Femur (tissue), 1 donor: ENCODE measurements at regions not wholly inside any gene's neighbourhood (a gene's known extent, or its start where the extent isn't known, plus 50 kb on each side); places are given as distances from the start of the nearest gene placed in this dataset.

Experiments used
- DNase-seq: peaks from one replicate; pipeline ENCODE4 v3.0.0-alpha.2; 2017

DNA sequence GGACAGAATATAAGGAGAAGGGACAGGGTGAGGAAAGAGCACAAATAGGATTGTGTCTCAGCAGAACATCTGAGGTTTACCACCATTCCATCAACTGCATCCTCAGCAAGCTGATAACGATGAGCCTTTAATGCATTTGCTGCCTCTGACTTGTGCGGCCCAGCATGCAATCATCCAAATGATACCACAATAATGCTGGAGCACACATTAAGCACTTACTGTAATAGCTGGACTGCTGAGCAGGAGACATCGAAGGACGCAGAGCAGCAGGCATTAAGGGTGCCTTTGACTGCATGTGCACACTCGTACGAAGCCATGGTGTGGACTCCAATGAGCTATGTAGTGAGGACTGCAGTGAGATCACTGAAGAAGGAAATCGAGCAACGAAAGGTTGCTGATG, 469.4 kb downstream of the FOXO1 start:
- no peak for DNase-seq

GRCh38 chr13:40197936-40198595, 468.4 kb downstream of the FOXO1 start:
- DNase-seq, result no peak

GRCh38 chr13:40200273-40200978, 466.0 kb downstream of the FOXO1 start:
- DNase-seq, result no peak

GRCh38 chr13:40204246-40204645, 462.2 kb downstream of the FOXO1 start:
- no peak for DNase-seq

DNA sequence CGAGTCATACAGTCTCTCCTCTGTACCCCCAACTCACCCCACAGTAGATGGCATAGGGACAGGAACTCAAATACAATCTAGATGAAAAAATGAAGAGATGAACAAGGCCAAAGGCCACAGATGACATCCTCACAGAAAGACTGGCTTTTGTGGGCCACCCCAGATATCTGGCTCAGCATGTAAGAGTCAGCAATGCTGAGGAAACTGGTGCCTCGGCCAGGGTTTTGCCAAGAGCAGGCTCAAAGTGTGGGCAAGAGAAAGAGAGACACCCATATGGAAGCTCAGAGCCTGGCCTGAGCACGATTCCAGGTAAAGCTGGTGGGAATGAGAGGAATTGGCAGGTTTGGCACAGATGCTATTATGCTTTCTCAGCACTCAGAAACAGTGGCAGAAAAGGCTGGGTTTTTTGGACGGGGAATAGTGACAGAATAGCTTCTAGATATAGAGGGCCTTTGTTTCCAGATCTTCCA, 460.6 kb downstream of the FOXO1 start:
- no peak for DNase-seq

DNA sequence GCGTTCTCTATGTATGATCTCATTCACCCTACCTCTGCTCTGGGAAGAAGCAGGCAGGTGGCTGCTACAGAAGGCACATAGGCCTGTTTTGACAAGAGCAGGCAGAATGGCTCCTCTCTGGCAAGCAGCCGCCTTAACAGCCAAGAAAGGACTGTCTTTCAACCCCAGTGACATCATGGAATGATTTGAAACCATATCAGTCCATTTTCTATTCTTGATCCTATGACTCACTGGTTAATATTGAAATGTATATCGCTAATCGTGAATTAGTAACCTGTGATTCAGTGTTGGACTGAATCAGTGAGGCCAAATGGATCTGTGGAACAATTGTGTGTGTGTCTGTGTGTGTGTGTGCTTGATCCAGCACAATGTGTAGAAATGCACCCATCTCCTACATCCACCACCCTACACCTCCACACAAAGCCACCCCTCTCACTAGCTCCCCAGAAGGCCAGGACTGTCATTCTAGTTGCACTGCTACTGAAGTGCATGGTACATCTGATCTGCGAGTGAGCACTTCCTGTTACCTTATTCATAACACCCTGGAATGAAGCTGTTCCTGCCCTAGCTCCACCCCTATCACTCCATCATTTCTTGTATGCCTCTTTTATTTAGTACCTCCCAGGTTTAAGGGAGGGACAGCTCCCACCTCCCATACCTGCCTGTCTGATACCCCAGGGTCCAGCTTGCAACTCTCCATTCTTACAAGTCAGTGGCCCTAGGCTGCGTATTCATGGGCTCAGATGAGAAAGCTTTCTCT, 460.0 kb downstream of the FOXO1 start:
- DNase-seq, result no peak

DNA sequence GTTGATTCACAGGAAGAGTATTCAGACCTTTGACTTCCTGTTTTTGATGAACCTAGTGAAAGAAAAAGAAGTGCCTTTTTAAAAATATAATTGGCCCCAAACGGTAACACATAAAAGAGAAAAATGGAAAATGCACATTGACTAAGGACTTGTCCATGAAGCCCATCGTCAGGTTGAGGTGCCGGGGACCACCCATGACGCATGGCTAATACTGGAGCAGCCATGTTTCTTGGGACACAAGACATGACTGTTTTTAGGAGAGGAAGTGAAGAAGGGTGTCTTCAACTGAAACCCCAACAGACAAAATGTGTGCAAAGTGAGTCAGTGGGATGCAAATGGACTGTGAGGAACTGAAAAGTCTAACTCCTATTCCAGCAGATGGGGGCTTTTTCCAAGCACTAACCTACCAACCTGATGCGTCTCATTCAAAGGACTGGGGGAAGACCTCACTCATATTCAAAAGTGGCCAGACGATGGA, 459.4 kb downstream of the FOXO1 start:
- DNase-seq, result no peak

- no peak for DNase-seq
Observed at GRCh38 chr13:40208517-40208916, 457.9 kb downstream of the FOXO1 start.

DNA sequence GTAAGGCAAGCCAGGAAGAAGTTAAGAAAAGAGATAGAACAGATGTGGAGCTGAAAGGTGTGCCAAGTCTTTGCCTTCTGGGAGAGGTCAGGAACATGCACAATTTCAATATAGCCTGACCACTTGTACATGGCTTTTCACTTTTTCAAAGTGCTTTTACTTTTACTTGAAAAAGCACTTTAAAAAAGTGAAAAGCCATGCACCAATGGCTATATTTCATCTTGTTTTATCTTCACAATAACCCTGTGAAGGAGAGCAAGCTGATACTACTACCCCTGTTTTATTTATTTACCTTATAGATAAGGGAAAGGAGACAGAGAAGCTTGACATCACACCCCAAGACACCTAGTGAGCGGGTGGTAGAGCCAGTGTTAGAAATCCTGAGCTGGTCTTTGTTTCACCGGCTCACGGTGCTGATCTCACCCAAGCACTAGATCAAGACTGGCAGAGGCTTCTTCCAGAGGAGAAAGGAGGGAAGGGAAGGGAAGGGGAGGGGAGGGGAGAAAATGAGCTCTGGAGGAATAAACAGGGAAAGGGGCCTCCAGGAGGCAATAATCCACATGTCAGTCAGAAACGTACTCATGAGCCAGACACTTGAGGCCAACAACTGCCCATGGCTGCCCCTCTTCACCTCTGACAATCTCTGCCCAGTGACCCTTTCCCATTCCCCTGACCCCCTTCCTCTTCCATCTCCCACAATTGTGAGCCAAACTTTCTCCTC, 455.4 kb downstream of the FOXO1 start:
- DNase-seq, result no peak

DNA sequence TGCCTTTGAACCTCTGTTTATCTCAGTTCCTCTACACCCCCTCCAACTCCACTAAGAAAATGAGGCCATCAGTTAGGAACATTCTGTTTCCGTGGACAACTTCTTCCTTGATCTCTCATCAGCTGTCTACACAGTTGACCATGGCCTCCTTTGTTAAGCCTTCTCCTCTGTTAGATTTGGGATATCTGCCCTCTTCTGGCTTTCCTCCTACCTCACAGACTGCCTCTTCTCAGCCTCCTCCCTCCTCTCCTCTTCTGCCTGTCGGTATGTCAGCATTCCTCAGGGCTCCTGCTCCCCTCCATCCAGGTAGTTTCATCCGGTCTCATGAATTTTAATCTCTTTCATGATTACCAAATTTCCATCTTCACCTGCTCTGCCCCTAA, 454.9 kb downstream of the FOXO1 start:
- no peak for DNase-seq

DNA sequence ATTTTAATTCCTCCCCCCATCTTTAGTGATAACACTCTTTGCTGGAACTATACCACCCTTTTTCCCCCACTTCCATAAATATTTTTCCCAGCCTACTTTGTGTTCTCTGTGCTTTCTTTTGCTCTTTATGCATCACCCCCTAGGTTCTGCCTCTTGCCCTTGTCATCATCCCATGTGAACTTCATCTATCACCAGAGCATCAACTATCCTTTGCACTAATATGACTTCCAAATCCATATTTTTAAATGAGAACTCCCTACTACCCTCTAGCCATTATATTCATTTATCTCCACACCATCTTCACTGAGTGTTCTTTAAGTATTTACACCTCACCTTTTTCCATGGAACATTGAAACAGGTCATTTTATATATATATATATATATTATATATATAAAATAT, 452.7 kb downstream of the FOXO1 start:
- no peak for DNase-seq

DNA sequence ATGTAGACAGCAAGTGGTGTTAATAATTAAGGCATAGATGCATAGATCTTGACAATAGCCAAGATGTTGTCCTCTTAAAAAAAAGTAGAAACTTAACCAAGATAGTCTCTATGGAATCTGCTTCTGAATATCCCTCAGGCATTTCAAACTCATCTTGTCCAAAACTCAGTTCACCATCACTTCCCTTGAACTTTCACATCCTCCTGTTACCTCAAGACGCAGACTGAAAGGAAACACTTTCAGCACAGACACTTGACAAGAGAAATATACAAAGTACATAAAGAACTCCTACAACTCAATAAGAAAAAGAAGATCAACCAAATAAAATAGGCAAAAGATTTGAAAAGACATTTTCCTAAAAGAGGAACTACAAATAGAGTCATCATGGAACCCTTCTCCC, 451.1 kb downstream of the FOXO1 start:
- DNase-seq, result no peak

DNA sequence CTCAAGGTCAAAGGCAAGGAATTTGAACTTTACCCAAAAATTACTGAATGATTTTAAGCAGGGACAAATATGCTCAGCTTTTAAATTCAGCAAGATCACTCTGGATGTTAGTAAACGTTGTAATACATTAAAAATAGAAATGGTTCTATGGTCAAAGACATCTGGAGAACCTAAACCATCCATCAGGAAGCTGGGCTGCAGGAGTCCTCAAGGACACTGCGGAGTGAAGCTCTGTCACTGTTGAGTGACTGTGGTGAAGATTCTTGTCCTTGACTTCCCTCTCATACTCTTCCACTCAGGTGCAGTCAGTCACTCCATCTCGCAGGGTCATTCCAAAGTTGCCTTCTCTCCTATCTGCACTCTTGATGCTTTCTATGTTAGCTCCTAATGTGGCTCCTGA, 450.7 kb downstream of the FOXO1 start:
- DNase-seq, result no peak

DNA sequence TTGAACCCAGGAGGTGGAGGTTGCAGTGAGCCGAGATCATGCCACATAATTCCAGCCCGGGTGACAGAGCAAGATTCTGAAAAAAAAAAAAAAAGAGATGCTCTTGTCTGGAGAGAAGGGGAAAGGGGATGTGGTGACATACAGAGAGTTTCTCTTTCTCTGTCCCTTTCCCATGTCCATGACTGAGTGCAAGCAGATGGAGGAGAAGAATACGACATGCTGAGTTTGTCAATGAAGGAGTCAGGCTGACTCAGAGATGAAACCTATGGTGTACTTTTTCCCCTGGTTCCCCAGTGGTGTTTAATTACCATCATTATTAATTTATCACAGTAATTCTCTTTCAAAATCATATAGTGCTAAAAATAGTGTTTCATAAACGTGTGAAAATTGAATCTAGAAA, 448.8 kb downstream of the FOXO1 start:
- DNase-seq, result no peak

DNA sequence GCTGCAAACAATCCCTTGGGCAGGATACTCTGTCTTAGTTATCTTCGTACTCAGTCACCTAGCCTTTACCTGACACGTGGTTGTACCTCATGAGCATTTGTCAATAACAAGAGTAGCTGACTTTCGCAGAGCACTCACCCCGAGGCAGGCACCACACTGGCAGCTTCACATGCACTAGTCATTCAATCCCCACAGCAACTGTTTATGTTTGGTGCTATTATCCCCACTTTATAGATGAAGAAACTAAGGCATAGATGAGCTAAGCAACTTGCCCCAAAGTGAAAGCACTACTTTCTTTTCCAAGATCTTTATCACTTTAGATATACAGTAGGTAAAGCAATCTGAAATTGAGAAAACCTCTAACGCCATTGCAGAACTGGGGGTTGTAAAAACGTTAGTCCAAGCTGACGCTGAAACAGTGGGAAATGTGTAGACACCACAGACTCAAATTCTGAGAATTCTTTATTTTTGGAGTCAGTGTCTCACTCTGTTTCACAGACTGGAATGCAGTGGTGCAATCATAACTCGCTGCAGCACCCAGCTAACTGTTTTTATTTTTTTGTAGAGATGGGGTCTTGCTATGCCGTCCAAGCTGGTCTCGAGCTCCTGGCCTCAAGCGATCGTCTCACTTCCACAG, 446.0 kb downstream of the FOXO1 start:
- DNase-seq, result no peak

GRCh38 chr13:40221131-40221459, 445.3 kb downstream of the FOXO1 start:
- no peak for DNase-seq

GRCh38 chr13:40221460-40222201, 444.8 kb downstream of the FOXO1 start:
- no peak for DNase-seq

DNA sequence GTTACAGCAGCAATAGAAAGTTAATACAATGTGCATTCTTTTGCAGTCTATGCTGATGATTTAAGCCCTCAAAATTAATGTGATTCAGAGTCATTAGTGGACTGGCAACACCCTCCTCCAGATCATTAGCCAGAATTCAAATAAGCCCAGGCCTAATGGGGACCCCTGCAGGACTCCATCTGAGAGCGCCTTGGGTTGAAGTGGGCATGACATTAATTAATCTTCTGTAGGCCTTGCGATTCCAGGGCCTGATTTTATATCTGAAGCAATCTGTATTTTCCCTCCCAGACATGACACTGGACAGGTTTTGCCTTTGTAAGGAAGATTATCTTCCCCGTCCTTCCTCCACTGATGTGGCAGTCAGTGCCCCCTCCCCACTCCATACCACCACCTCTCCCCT, 442.9 kb downstream of the FOXO1 start:
- DNase-seq, result no peak

DNA sequence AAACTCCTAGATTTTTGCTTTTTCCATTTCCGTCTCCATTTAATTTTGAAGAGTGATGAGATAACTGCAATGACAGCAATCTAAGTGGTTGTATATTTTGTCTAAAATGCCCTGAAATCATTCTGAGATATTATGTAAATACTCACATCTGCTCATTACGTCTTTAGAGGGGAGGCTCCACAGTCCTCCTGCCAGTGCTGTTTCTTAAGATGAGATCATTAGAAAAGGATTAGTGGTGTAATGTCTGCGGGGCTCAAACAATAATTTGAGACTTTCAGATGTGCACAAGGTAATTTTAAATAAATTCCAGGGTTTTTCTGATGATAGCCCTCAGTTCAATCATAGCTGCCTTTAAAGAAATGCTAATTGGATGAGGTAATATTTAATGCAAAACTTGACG, 437.9 kb downstream of the FOXO1 start:
- no peak for DNase-seq

DNA sequence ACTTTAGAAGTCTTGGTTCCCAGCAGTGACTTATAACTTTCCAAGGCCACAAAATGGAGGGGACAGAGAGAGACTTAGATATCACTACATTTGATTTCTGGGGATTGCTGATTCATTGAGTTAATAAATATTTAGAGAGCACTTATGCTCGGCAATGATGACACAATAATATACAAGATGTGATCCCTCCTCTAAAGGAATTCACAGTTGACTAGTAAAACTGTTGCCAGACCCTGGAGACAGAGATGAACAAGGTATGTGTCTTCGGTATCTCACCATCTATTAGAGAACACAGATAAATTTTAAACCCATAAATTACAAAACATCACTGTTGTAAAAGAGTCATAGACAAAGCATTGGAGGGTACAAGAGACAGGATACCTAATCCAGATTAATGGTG, 437.5 kb downstream of the FOXO1 start:
- no peak for DNase-seq

DNA sequence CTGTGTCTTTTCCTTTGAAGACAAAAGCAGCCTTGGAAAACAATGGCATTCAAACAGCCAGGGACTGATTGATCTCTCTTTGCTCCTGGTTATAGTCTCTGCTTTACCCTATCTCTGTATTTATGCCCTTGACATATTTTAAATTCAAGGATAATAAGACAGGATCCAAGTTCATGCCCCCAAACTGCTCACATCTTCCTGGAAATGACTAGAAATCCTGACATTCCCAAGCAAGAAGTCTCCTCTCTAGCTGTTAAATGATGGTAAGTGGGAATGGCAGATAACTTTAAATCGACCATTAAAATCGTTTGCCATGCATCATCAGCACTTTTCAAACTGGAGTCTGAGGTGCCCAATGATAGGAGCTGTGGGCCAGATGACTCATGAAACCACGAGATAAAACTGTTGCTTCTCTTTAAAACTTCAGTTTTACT, 435.6 kb downstream of the FOXO1 start:
- no peak for DNase-seq

GRCh38 chr13:40231311-40231710, 435.1 kb downstream of the FOXO1 start:
- no peak for DNase-seq
